NK-92 (cell line): ENCODE measurements at regions not wholly inside any gene's neighbourhood (a gene's known extent, or its start where the extent isn't known, plus 50 kb on each side); places are given as distances from the start of the nearest gene placed in this dataset.

Source experiments
- DNase-seq: peaks from one replicate; lab custom pipeline; 2025; ENCODE audit not compliant: unreplicated experiment; lab: John Stamatoyannopoulos, UW

- no peak for DNase-seq
These were observed 350.0 kb upstream of the ARGLU1 start for GRCh38 chr13:106917673-106918556.

DNA sequence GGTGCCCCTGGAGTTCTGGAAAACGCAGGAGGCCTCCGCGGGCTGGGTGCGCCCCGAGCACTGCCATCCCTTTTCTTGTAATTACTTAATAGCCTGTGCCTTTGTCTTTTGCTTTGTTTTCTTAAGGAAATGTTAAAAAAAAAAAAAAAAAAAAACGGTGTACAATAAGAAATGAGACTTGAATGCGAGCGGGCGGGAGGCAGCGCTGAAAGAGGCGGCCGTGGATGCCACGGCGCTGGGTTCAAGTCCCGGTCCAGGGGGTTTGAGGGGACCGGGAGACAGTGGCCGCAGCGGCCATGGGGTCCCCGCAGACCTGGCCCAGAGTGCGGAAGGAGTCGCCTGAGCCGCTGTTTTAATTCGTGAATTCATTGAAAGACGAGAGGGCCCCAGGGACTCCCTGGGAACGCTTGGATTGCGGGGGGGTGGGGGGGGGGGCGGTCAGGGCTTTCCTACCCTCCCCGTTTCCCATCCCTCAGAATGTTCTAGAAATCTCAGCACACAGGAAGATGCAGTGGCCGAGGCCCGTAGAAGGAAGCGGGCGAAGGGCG, 349.2 kb upstream of the ARGLU1 start:
- no peak for DNase-seq

- no peak for DNase-seq
These were observed 348.5 kb upstream of the ARGLU1 start for GRCh38 chr13:106916329-106916976.

GRCh38 chr13:106915146-106915545, 347.2 kb upstream of the ARGLU1 start:
- no peak for DNase-seq

GRCh38 chr13:106911627-106912026, 343.7 kb upstream of the ARGLU1 start:
- no peak for DNase-seq

- no peak for DNase-seq
These were observed 343.1 kb upstream of the ARGLU1 start for GRCh38 chr13:106911020-106911419.

DNA sequence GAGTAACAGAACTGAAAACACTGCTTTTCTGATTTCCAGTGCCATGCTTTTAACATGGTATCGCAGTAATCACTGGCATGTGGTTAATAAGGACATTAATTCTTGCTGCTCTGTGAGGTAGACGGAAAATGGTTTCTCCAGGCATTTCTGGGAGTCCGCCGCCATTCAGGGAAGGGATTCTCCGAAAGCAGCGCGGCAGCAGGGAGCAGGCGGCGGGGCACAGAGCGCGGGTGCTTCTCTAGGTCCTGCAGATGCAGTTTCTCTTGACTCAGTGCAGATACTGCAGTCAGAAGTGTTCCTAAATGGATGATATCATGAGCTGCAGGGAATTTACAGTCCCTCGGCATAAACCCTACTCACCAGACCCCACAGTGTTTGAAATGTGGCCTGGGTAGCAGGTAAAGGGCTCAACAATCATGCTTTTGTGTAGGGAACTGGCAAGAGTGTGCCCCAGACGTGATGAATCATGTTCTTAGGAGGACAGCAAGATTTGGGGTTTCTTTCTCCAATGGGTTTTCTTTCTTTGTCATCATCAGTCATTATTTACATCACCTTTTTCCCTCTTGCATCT, 338.6 kb upstream of the ARGLU1 start:
- DNase-seq = no peak

- no peak for DNase-seq
These were observed 337.6 kb upstream of the ARGLU1 start for GRCh38 chr13:106905380-106906162.

DNA sequence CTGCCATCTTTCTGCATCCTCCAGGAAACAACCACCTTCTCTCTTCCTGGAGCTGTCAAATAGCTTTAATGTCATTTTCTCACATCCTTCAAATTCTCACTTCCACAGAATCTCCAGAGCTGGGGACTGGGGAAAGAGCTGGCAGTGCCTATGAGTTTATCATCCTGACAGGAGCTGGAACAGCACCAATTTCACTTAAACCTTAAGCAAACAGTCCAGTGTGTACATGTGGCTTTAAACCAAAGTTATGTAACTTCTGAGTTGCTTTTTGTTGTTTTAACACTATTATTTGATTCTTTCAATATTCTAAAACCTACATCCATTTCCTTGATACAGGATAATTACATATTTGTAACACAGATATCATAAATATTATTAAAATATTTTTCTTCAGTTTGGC, 331.5 kb upstream of the ARGLU1 start:
- no peak for DNase-seq

- no peak for DNase-seq
These were observed 330.3 kb upstream of the ARGLU1 start for GRCh38 chr13:106898231-106898630.

- DNase-seq = no peak
These were observed 320.2 kb upstream of the ARGLU1 start for GRCh38 chr13:106888148-106888547.

GRCh38 chr13:106887686-106888085, 319.7 kb upstream of the ARGLU1 start:
- DNase-seq = no peak

DNA sequence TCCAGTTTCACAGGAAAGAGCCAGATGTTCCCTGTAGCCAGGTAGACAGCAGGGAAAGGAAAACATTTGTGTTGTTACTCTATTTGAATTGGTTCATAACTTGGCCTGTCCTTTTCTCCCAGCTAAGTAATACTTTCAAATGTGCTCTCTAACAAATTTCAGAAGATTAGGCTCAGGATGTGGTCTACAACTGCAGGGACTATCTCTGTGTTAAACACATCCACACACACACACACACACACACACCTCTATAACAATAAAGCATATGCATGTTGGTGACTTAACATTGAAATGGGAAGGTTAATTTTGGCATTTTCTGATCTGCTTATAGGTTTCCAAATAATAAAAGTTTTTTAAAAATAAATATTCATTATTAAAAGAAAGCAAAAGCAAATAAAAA, 316.0 kb upstream of the ARGLU1 start:
- no peak for DNase-seq

- no peak for DNase-seq
These were observed 314.3 kb upstream of the ARGLU1 start for GRCh38 chr13:106882246-106882645.

- DNase-seq = no peak
These were observed 311.9 kb upstream of the ARGLU1 start for GRCh38 chr13:106879806-106880205.

DNA sequence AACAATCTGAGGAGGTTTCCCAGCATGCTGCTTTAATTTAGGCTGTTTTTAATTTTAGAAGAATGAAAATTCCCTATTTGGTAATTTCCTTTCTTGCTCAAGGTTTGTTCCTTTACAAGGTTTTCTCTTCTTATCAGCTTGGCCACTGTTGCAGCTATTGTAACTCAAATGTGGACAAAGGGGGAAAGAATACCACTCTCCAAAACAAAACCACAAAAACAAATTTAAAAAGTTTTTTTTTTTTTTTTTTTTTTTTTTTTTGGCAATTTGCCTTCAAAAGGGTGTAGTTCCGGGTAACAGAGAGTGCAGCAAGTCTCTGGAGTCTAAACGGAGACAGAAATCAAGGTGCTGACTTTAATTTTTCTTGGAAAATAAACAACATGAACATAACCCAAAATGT, 306.4 kb upstream of the ARGLU1 start:
- no peak for DNase-seq

- DNase-seq = no peak
These were observed 305.9 kb upstream of the ARGLU1 start for GRCh38 chr13:106873810-106874209.

DNA sequence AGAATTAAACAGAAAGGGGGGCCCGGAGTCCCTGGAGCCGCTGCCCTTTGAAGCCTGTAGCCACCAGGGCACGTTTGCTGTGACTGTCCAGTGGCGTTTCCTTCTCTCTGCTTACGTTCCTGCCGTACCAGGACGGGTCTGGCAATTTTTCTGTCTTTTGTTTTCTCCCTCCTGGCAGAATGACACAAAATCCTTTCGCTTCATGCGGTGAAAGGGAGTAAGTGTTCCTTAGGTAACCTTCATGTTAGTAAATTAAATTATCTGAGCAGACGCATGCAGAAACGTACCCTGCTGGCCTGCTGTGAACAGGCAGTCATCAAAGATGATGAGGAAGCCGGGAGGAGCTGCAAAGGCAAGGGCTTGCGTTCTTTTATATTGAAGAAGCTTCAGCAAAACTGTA, 299.3 kb upstream of the ARGLU1 start:
- no peak for DNase-seq

- DNase-seq = no peak
These were observed 297.9 kb upstream of the ARGLU1 start for GRCh38 chr13:106865716-106866440.

DNA sequence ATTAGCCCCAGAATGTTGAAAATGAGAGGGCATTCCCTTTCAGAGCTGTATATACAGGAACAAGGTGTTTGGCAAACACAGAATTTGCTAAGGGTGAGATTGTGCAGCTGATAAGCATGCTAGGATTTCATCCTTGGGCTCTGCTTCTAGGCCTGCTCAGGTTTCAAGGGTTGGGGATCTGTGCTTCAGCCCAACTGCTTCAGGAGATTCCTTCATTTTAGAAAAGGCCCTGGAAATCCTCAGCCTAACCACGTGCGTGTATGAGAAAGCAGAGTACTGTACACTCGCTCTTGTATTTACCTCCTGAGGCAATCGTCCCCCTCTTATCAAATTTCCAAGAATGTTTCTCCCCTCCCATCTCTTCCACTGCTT, 291.6 kb upstream of the ARGLU1 start:
- DNase-seq = no peak
